Transverse colon (tissue), 4 donors: ENCODE measurements at regions not wholly inside any gene's neighbourhood (a gene's known extent, or its start where the extent isn't known, plus 50 kb on each side); places are given as distances from the start of the nearest gene placed in this dataset.
"Not testable (repeated sequence)": the region's sequence is repeated elsewhere in the genome, so short reads cannot be mapped to it uniquely, and the experiment has no call there.

Source experiments
- DNase-seq: peaks from one replicate; pipeline ENCODE4 v3.0.0-alpha.2; 2019
- H3K27ac ChIP-seq, 4 donors: fragments of 200-600 bp; sonication (generic); 2 replicates each; pipeline ENCODE4 v1.5.1; 2016 to 2018; ENCODE audit warnings: inconsistent platforms in 4 of 4
- H3K27me3 ChIP-seq: fragments of 200-600 bp; sonication (generic); 2 replicates; pipeline ENCODE4 v1.5.1; 2017; ENCODE audit warnings: inconsistent platforms
- H3K36me3 ChIP-seq, 4 donors: fragments of 200-600 bp; sonication (generic); 2 replicates each; pipeline ENCODE4 v1.5.1; 2017 to 2019; ENCODE audit warnings: inconsistent platforms in 4 of 4
- H3K4me1 ChIP-seq, 4 donors: fragments of 200-600 bp; sonication (generic); 2 replicates each; pipeline ENCODE4 v1.5.1; 2017 to 2020; ENCODE audit warnings: inconsistent platforms in 4 of 4
- H3K4me3 ChIP-seq, 4 donors: fragments of 200-600 bp; sonication (generic); 1 replicate in 1 of 4; 2 replicates in 3 of 4; pipeline versions ENCODE4 v1.5.1 to v1.6.1; 2017 to 2019; ENCODE audit warnings: inconsistent platforms in 4 of 4
- H3K9me3 ChIP-seq, 2 donors: fragments of 200-600 bp; sonication (generic); 2 replicates each; pipeline ENCODE4 v1.5.1; 2017 to 2019; ENCODE audit warnings: inconsistent platforms in 2 of 2
- CTCF ChIP-seq, 5 experiments: fragments of 200-600 bp in 3 of 5; fragments of 450-650 bp in 2 of 5; sonication (generic) in 3 of 5; IDR thresholded peaks; 1 replicate in 2 of 5; 2 replicates in 3 of 5; pipeline ENCODE4 v1.5.1; 2016 to 2017; ENCODE audit warnings: antibody characterized with exemption in 5 of 5, inconsistent platforms in 3 of 5, mild to moderate bottlenecking in 2 of 5, moderate library complexity in 1 of 5
- EP300 ChIP-seq: sonication (generic); formaldehyde crosslinking; IDR thresholded peaks from one replicate; pipeline ENCODE4 v1.6.1; 2017; ENCODE audit warnings: antibody characterized with exemption, low read depth
- POLR2A ChIP-seq: fragments of 450-650 bp; IDR thresholded peaks from one replicate; pipeline ENCODE4 v1.6.1; 2016; ENCODE audit warnings: antibody characterized with exemption, mild to moderate bottlenecking, moderate library complexity
- POLR2AphosphoS5 ChIP-seq, 3 donors: sonication (generic); formaldehyde crosslinking; IDR thresholded peaks; one replicate each; pipeline ENCODE4 v1.6.1; 2016; ENCODE audit warnings: antibody characterized with exemption in 3 of 3
- WGBS, 2 donors: methylation state at CpG; one replicate each; pipeline ENCODE4 v1.1.5; 2018; ENCODE audit warnings: low coverage in 1 of 2; 5-methylcytosine and 5-hydroxymethylcytosine counted together
- in situ Hi-C, 4 donors: fragments of 200-750 bp; cut with MboI; loops; one replicate each; pipeline versions ENCODE4 v1.15.0 to v1.15.1; 2017; ENCODE audit warnings: low sequenced_read_pairs in 3 of 4, low pct_ligation_motif_present in 1 of 4, low pct_unique_long_range_greater_than_20kb in 1 of 4
- intact Hi-C: fragments of 100-400 bp; cut with DNase I; formaldehyde crosslinking; loops from one replicate; pipeline ENCODE4 v1.15.1; 2023; ENCODE audit warnings: low total_unique reads

- WGBS, 2 donors: 42 to 58% methylated on average over 2 to 5 of the region's 5 CpGs
- Histone ChIP-seq H3K27me3 (no peaks in the 10 kb centered on the region), H3K4me1 (no peaks in the 10 kb centered on the region), H3K4me3 (no peak overlapping the region), H3K36me3 (no peaks in the 10 kb centered on the region), H3K27ac (no peak overlapping the region), H3K9me3 (peaks cover 0 to 3% of the 10 kb centered on the region in 2 donors)
- TF ChIP-seq POLR2AphosphoS5 (IDR thresholded peaks at IDR 0.05): no peak
- no peak for TF ChIP-seq POLR2A
- no peak for TF ChIP-seq CTCF (IDR thresholded peaks at IDR 0.05)
- no peak for TF ChIP-seq EP300
- DNase-seq: no peak
- in situ Hi-C loops (no loop called here), intact Hi-C loops (no loop called here)
These were observed 64.2 kb upstream of the SMIM23 start for GRCh38 chr5:171721464-171721863.

- intact Hi-C loops (no loop called here), in situ Hi-C loops (no loop called here)
- Histone ChIP-seq H3K9me3 (peaks cover 0 to 11% of the 10 kb centered on the region in 2 donors), H3K27me3 (no peaks in the 10 kb centered on the region), H3K4me3 (no peak overlapping the region), H3K36me3 (no peaks in the 10 kb centered on the region), H3K27ac (no peak overlapping the region), H3K4me1 (no peaks in the 10 kb centered on the region)
- 47 to 68% methylated on average over 5 to 15 of the region's 15 CpGs for WGBS, 2 donors
- no peak for DNase-seq
- no peak for TF ChIP-seq POLR2AphosphoS5 (IDR thresholded peaks at IDR 0.05)
These were observed 61.0 kb upstream of the SMIM23 start for GRCh38 chr5:171724468-171725204.

- in situ Hi-C loops: no loop called here
- Histone ChIP-seq H3K4me3 (no peak overlapping the region), H3K4me1 (no peaks in the 10 kb centered on the region), H3K27ac (no peak overlapping the region), H3K9me3 (peaks cover 0 to 11% of the 10 kb centered on the region in 2 donors), H3K36me3 (no peaks in the 10 kb centered on the region), H3K27me3 (no peaks in the 10 kb centered on the region)
- TF ChIP-seq CTCF (IDR thresholded peaks at IDR 0.05) (no peak), POLR2AphosphoS5 (IDR thresholded peaks at IDR 0.05) (no peak), POLR2A (no peak), EP300 (no peak)
- no peak for DNase-seq
- intact Hi-C loops: no loop called here
- 54 to 62% methylated on average over 3 of the region's 3 CpGs for WGBS, 2 donors
These were observed 60.4 kb upstream of the SMIM23 start for GRCh38 chr5:171725205-171725601.

- H3K27ac ChIP-seq, H3K4me1 ChIP-seq, H3K36me3 ChIP-seq, H3K4me3 ChIP-seq, intact Hi-C loops, in situ Hi-C loops, DNase-seq, H3K27me3 ChIP-seq: not testable (repeated sequence)
- 67 to 100% methylated on average over 2 of the region's 2 CpGs for WGBS, 2 donors
- peaks cover 0 to 11% of the 10 kb centered on the region in 2 donors for H3K9me3 ChIP-seq
These were observed 58.8 kb upstream of the SMIM23 start for GRCh38 chr5:171726819-171727218.

GRCh38 chr5:171728686-171729085 lies 56.9 kb upstream of the SMIM23 start:
- H3K27ac ChIP-seq: no peak overlapping the region
- in situ Hi-C loops: no loop called here
- intact Hi-C loops: no loop called here
- DNase-seq: no peak
- no peaks in the 10 kb centered on the region for H3K4me1 ChIP-seq
- H3K9me3 ChIP-seq: peaks cover 0 to 11% of the 10 kb centered on the region in 2 donors
- TF ChIP-seq CTCF (IDR thresholded peaks at IDR 0.05): no peak
- TF ChIP-seq POLR2A: no peak
- TF ChIP-seq EP300: no peak
- no peak for TF ChIP-seq POLR2AphosphoS5 (IDR thresholded peaks at IDR 0.05)
- 58 to 67% methylated on average over 1 of the region's 1 CpG for WGBS, 2 donors
- H3K4me3 ChIP-seq: no peak overlapping the region
- no peaks in the 10 kb centered on the region for H3K36me3 ChIP-seq
- no peaks in the 10 kb centered on the region for H3K27me3 ChIP-seq
